KMS-11 (cell line): ENCODE measurements at regions not wholly inside any gene's neighbourhood (a gene's known extent, or its start where the extent isn't known, plus 50 kb on each side); places are given as distances from the start of the nearest gene placed in this dataset.

Experiments
- H2AFZ ChIP-seq: fragments of 200-600 bp; sonication (generic); 2 replicates; pipeline ENCODE4 v1.6.1; 2016; ENCODE audit warnings: antibody characterized with exemption, mixed run types, low read depth
- H3K27ac ChIP-seq: fragments of 200-600 bp; sonication (generic); 2 replicates; pipeline ENCODE4 v1.6.1; 2016; ENCODE audit warnings: mild to moderate bottlenecking, mixed run types
- H3K27me3 ChIP-seq: fragments of 200-600 bp; sonication (generic); 2 replicates; pipeline ENCODE4 v1.6.1; 2017; ENCODE audit warnings: mild to moderate bottlenecking, low read depth, mixed run types, moderate library complexity; ENCODE audit not compliant: insufficient read depth
- H3K36me3 ChIP-seq: fragments of 200-600 bp; sonication (generic); 2 replicates; pipeline ENCODE4 v1.6.1; 2017; ENCODE audit warnings: mild to moderate bottlenecking, mixed run types; ENCODE audit not compliant: insufficient read depth
- H3K4me1 ChIP-seq: fragments of 200-600 bp; sonication (generic); 2 replicates; pipeline ENCODE4 v1.6.1; 2016; ENCODE audit warnings: mild to moderate bottlenecking, low read depth, mixed run types; ENCODE audit not compliant: poor library complexity, severe bottlenecking
- H3K4me2 ChIP-seq: fragments of 200-600 bp; sonication (generic); 2 replicates; pipeline ENCODE4 v1.7.0; 2016; ENCODE audit warnings: mild to moderate bottlenecking, mixed run types
- H3K4me3 ChIP-seq: fragments of 200-600 bp; sonication (generic); IDR thresholded peaks from 2 replicates; pipeline ENCODE4 v1.6.1; 2017; ENCODE audit warnings: low read depth, low read length, mixed read lengths; ENCODE audit not compliant: insufficient read depth
- H3K79me2 ChIP-seq: fragments of 200-600 bp; sonication (generic); 2 replicates; pipeline ENCODE4 v1.6.1; 2016; ENCODE audit warnings: low read depth, mixed run types; ENCODE audit not compliant: insufficient read depth
- H3K9ac ChIP-seq: fragments of 200-600 bp; sonication (generic); 2 replicates; pipeline ENCODE4 v1.6.1; 2016; ENCODE audit warnings: mild to moderate bottlenecking, mixed run types
- H4K20me1 ChIP-seq: fragments of 200-600 bp; sonication (generic); 2 replicates; pipeline ENCODE4 v1.6.1; 2016; ENCODE audit warnings: mild to moderate bottlenecking, mixed run types; ENCODE audit not compliant: insufficient read depth
- CTCF ChIP-seq: fragments of 200-600 bp; sonication (generic); conservative IDR thresholded peaks from 2 replicates; pipeline ENCODE4 v1.6.1; 2017; ENCODE audit warnings: low read depth, mild to moderate bottlenecking, antibody characterized with exemption, low read length, moderate library complexity, mixed read lengths

- Histone ChIP-seq H3K4me1 (no peaks in the 10 kb centered on the region), H3K79me2 (no peaks in the 10 kb centered on the region), H3K27me3 (no peaks in the 10 kb centered on the region), H3K36me3 (no peaks in the 10 kb centered on the region), H3K4me2 (no peak overlapping the region), H3K27ac (no peak overlapping the region), H3K9ac (no peak overlapping the region), H4K20me1 (no peaks in the 10 kb centered on the region), H2AFZ (no peak overlapping the region), H3K4me3 (no peak overlapping the region)
- TF ChIP-seq CTCF: no peak
Observed at GRCh38 chr5:52607227-52607824, 180.4 kb upstream of the ITGA1 start.

GRCh38 chr5:52620315-52620714, 167.4 kb upstream of the ITGA1 start:
- Histone ChIP-seq H3K4me1 (no peaks in the 10 kb centered on the region), H3K79me2 (no peaks in the 10 kb centered on the region), H3K4me2 (no peak overlapping the region), H3K27ac (no peak overlapping the region), H2AFZ (no peak overlapping the region), H4K20me1 (no peaks in the 10 kb centered on the region), H3K36me3 (no peaks in the 10 kb centered on the region), H3K4me3 (no peak overlapping the region), H3K9ac (no peak overlapping the region), H3K27me3 (no peaks in the 10 kb centered on the region)
- no peak for TF ChIP-seq CTCF

GRCh38 chr5:52623291-52623690, 164.4 kb upstream of the ITGA1 start:
- Histone ChIP-seq H3K4me3 (no peak overlapping the region), H3K36me3 (no peaks in the 10 kb centered on the region), H3K79me2 (no peaks in the 10 kb centered on the region), H4K20me1 (no peaks in the 10 kb centered on the region), H3K27ac (no peak overlapping the region), H3K4me2 (no peak overlapping the region), H3K9ac (no peak overlapping the region), H3K27me3 (no peaks in the 10 kb centered on the region), H3K4me1 (no peaks in the 10 kb centered on the region), H2AFZ (no peak overlapping the region)
- TF ChIP-seq CTCF: no peak

- H3K4me3 ChIP-seq: no peak overlapping the region
- H3K4me1 ChIP-seq: no peaks in the 10 kb centered on the region
- no peaks in the 10 kb centered on the region for H3K27me3 ChIP-seq
- no peak overlapping the region for H2AFZ ChIP-seq
- no peaks in the 10 kb centered on the region for H3K79me2 ChIP-seq
- no peaks in the 10 kb centered on the region for H3K36me3 ChIP-seq
- no peak for TF ChIP-seq CTCF
- no peak overlapping the region for H3K4me2 ChIP-seq
- H3K27ac ChIP-seq: no peak overlapping the region
- H3K9ac ChIP-seq: no peak overlapping the region
- no peaks in the 10 kb centered on the region for H4K20me1 ChIP-seq
Observed at GRCh38 chr5:52624291-52624690, 163.4 kb upstream of the ITGA1 start.

GRCh38 chr5:52626312-52626711, 161.4 kb upstream of the ITGA1 start:
- H3K9ac ChIP-seq: no peak overlapping the region
- H3K4me3 ChIP-seq: no peak overlapping the region
- no peaks in the 10 kb centered on the region for H4K20me1 ChIP-seq
- H3K27ac ChIP-seq: no peak overlapping the region
- H2AFZ ChIP-seq: no peak overlapping the region
- no peaks in the 10 kb centered on the region for H3K79me2 ChIP-seq
- no peak overlapping the region for H3K4me2 ChIP-seq
- no peaks in the 10 kb centered on the region for H3K27me3 ChIP-seq
- H3K4me1 ChIP-seq: no peaks in the 10 kb centered on the region
- no peaks in the 10 kb centered on the region for H3K36me3 ChIP-seq
- no peak for TF ChIP-seq CTCF
